ENCODE measurements at regions not wholly inside any gene's neighbourhood (a gene's known extent, or its start where the extent isn't known, plus 50 kb on each side); places are given as distances from the start of the nearest gene placed in this dataset.

DNA sequence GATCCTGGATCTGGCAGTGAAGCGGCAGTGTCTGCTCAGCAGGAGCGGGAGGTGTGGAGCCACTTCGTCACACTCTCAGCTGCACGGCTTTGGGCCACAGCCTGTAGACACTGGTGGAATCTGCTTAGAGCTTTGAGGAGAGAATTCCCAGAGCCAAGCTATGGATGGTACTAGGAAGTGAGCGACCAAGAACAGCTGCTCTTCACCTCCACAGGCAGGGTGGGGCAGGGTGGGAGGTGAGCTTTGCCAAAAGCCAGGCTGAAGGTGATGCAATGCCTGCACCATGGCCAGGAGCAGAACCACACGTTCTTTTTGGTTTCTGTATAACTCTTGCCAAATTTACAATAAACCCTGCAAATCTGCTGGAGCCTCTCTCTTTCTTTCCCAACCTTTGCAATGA lies 226.1 kb downstream of the ANKRD30B start:
- no peak for TF ChIP-seq ZNF138 (CRISPR knock-in tag; conservative IDR thresholded peaks at IDR 0.05)
- TF ChIP-seq, protein P1, sequence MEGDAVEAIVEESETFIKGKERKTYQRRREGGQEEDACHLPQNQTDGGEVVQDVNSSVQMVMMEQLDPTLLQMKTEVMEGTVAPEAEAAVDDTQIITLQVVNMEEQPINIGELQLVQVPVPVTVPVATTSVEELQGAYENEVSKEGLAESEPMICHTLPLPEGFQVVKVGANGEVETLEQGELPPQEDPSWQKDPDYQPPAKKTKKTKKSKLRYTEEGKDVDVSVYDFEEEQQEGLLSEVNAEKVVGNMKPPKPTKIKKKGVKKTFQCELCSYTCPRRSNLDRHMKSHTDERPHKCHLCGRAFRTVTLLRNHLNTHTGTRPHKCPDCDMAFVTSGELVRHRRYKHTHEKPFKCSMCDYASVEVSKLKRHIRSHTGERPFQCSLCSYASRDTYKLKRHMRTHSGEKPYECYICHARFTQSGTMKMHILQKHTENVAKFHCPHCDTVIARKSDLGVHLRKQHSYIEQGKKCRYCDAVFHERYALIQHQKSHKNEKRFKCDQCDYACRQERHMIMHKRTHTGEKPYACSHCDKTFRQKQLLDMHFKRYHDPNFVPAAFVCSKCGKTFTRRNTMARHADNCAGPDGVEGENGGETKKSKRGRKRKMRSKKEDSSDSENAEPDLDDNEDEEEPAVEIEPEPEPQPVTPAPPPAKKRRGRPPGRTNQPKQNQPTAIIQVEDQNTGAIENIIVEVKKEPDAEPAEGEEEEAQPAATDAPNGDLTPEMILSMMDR (IDR thresholded peaks at IDR 0.05) = no peak
- TF ChIP-seq, protein P2, sequence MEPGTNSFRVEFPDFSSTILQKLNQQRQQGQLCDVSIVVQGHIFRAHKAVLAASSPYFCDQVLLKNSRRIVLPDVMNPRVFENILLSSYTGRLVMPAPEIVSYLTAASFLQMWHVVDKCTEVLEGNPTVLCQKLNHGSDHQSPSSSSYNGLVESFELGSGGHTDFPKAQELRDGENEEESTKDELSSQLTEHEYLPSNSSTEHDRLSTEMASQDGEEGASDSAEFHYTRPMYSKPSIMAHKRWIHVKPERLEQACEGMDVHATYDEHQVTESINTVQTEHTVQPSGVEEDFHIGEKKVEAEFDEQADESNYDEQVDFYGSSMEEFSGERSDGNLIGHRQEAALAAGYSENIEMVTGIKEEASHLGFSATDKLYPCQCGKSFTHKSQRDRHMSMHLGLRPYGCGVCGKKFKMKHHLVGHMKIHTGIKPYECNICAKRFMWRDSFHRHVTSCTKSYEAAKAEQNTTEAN (CRISPR knock-in tag; IDR thresholded peaks at IDR 0.05) = no peak
- TF ChIP-seq, protein P3, sequence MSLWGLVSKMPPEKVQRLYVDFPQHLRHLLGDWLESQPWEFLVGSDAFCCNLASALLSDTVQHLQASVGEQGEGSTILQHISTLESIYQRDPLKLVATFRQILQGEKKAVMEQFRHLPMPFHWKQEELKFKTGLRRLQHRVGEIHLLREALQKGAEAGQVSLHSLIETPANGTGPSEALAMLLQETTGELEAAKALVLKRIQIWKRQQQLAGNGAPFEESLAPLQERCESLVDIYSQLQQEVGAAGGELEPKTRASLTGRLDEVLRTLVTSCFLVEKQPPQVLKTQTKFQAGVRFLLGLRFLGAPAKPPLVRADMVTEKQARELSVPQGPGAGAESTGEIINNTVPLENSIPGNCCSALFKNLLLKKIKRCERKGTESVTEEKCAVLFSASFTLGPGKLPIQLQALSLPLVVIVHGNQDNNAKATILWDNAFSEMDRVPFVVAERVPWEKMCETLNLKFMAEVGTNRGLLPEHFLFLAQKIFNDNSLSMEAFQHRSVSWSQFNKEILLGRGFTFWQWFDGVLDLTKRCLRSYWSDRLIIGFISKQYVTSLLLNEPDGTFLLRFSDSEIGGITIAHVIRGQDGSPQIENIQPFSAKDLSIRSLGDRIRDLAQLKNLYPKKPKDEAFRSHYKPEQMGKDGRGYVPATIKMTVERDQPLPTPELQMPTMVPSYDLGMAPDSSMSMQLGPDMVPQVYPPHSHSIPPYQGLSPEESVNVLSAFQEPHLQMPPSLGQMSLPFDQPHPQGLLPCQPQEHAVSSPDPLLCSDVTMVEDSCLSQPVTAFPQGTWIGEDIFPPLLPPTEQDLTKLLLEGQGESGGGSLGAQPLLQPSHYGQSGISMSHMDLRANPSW (CRISPR knock-in tag; conservative IDR thresholded peaks at IDR 0.05; ENCODE audit: low read depth) = no peak
- TF ChIP-seq, protein P4, sequence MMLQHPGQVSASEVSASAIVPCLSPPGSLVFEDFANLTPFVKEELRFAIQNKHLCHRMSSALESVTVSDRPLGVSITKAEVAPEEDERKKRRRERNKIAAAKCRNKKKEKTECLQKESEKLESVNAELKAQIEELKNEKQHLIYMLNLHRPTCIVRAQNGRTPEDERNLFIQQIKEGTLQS (CRISPR knock-in tag; conservative IDR thresholded peaks at IDR 0.05) = no peak
- TF ChIP-seq FOXK1 (CRISPR knock-in tag; IDR thresholded peaks at IDR 0.05) = no peak

All from WTC11 (cell line).